DND-41 (cell line): ENCODE measurements at regions not wholly inside any gene's neighbourhood (a gene's known extent, or its start where the extent isn't known, plus 50 kb on each side); places are given as distances from the start of the nearest gene placed in this dataset.

Source experiments
- ATAC-seq: fragments of 200-7000 bp; cut with Tn5 transposase; 3 replicates; pipeline ENCODE4 v1.9.1; 2021; ENCODE audit warnings: low read depth; ENCODE audit not compliant: insufficient read depth
- DNase-seq: peaks from one replicate; pipeline ENCODE4 v3.0.0-alpha.2; 2020
- H2AFZ ChIP-seq: 2 replicates; pipeline ENCODE4 v1.6.0; 2012; ENCODE audit warnings: low read depth, low read length
- H3K27ac ChIP-seq: 2 replicates; pipeline ENCODE4 v1.5.1; 2012; ENCODE audit warnings: low read length, inconsistent platforms
- H3K27me3 ChIP-seq: fragments of 200-600 bp; sonication (generic); 2 replicates; pipeline ENCODE4 v1.6.0; 2012; ENCODE audit warnings: low read length, mild to moderate bottlenecking, inconsistent platforms; ENCODE audit not compliant: insufficient read depth, poor library complexity
- H3K36me3 ChIP-seq: 2 replicates; pipeline ENCODE4 v1.5.1; 2012; ENCODE audit warnings: low read length, inconsistent platforms; ENCODE audit not compliant: insufficient read depth
- H3K4me1 ChIP-seq: 2 replicates; pipeline ENCODE4 v1.5.1; 2012; ENCODE audit warnings: mild to moderate bottlenecking, low read length; ENCODE audit not compliant: insufficient read depth
- H3K4me2 ChIP-seq: 2 replicates; pipeline ENCODE4 v1.6.0; 2012; ENCODE audit warnings: mild to moderate bottlenecking, moderate library complexity, low read length, inconsistent platforms; ENCODE audit not compliant: insufficient read depth
- H3K4me3 ChIP-seq, 2 experiments: fragments of 200-600 bp in 1 of 2; shearing (Covaris generic) in 1 of 2; 2 replicates each; pipeline ENCODE4 v1.5.1; 2012 to 2016; ENCODE audit warnings: inconsistent platforms in 2 of 2, low read length in 2 of 2, mild to moderate bottlenecking in 2 of 2, low read depth in 1 of 2, moderate library complexity in 1 of 2
- H3K79me2 ChIP-seq: 2 replicates; pipeline ENCODE4 v1.6.0; 2012; ENCODE audit warnings: low read length, inconsistent platforms; ENCODE audit not compliant: insufficient read depth
- H3K9ac ChIP-seq: 2 replicates; pipeline ENCODE4 v1.6.0; 2012; ENCODE audit warnings: low read depth, mild to moderate bottlenecking, inconsistent platforms, low read length, moderate library complexity
- H3K9me3 ChIP-seq: 2 replicates; pipeline ENCODE4 v1.5.1; 2012; ENCODE audit warnings: low read length, moderate library complexity, mild to moderate bottlenecking, inconsistent platforms; ENCODE audit not compliant: insufficient read depth, severe bottlenecking
- H4K20me1 ChIP-seq: 2 replicates; pipeline ENCODE4 v1.6.0; 2012; ENCODE audit warnings: low read length; ENCODE audit not compliant: insufficient read depth
- EZH2 ChIP-seq: IDR thresholded peaks from 3 replicates; pipeline ENCODE4 v1.6.1; 2012; ENCODE audit warnings: borderline replicate concordance, low read depth, mild to moderate bottlenecking, moderate library complexity, low read length, inconsistent platforms; ENCODE audit not compliant: severe bottlenecking
- TF ChIP-seq, protein P1 (sequence below): IDR thresholded peaks from 2 replicates; pipeline ENCODE4 v1.5.1; 2012; ENCODE audit warnings: borderline replicate concordance, low read length, moderate library complexity, mild to moderate bottlenecking; ENCODE audit not compliant: poor library complexity, severe bottlenecking; ENCODE audit errors: extremely low read depth

DNA sequence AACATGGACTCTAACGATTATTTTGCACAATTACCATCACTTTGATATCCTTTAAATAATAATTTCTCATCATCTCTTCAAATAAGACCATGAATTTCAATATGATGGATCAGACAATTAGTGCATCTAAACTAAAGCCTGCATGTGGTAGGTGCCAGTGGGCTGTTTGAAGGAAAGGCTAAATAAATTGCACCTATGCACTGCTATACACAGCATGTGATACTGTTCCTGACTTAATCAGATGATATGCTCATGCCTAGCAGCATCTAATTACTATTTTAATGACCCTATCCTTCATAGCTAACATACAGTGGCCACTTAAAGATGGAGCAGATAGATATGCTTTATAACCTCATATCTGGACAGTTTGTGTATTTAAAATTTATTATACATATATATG lies 731.6 kb upstream of the MANEA start:
- Histone ChIP-seq H3K36me3 (no peaks in the 10 kb centered on the region), H3K4me3 (no peak overlapping the region), H3K4me2 (no peak overlapping the region), H3K9me3 (no peaks in the 10 kb centered on the region), H3K27me3 (no peaks in the 10 kb centered on the region), H2AFZ (no peak overlapping the region), H3K9ac (no peak overlapping the region), H3K27ac (no peak overlapping the region), H4K20me1 (no peaks in the 10 kb centered on the region), H3K79me2 (no peaks in the 10 kb centered on the region), H3K4me1 (no peaks in the 10 kb centered on the region)
- DNase-seq, result no peak
- ATAC-seq, result no peak
- no peak for TF ChIP-seq EZH2
- TF ChIP-seq, protein P1, sequence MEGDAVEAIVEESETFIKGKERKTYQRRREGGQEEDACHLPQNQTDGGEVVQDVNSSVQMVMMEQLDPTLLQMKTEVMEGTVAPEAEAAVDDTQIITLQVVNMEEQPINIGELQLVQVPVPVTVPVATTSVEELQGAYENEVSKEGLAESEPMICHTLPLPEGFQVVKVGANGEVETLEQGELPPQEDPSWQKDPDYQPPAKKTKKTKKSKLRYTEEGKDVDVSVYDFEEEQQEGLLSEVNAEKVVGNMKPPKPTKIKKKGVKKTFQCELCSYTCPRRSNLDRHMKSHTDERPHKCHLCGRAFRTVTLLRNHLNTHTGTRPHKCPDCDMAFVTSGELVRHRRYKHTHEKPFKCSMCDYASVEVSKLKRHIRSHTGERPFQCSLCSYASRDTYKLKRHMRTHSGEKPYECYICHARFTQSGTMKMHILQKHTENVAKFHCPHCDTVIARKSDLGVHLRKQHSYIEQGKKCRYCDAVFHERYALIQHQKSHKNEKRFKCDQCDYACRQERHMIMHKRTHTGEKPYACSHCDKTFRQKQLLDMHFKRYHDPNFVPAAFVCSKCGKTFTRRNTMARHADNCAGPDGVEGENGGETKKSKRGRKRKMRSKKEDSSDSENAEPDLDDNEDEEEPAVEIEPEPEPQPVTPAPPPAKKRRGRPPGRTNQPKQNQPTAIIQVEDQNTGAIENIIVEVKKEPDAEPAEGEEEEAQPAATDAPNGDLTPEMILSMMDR, result no peak

DNA sequence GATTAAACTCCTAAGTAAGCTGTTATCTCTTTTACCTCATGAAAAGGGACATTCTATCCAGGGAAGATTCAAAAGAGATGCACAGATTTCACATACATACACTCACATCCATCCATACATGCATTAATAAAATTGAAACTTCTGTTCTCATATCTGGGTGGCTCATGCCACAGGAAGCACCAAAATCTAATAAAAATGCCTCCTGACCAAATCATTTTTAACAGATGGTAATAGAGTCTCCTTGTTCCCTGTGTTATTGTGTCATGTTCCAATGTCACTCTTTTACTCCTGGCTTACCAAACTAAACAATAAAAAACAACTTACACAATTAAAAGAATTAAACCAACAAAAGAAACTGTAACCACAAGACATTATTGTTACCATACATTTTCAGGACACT lies 742.1 kb upstream of the MANEA start:
- H2AFZ ChIP-seq, result no peak overlapping the region
- DNase-seq, result no peak
- no peak overlapping the region for H3K9ac ChIP-seq
- H4K20me1 ChIP-seq, result no peaks in the 10 kb centered on the region
- no peaks in the 10 kb centered on the region for H3K4me1 ChIP-seq
- no peaks in the 10 kb centered on the region for H3K27me3 ChIP-seq
- ATAC-seq, result no peak
- no peaks in the 10 kb centered on the region for H3K9me3 ChIP-seq
- H3K4me2 ChIP-seq, result no peak overlapping the region
- no peak overlapping the region for H3K27ac ChIP-seq
- H3K79me2 ChIP-seq, result no peaks in the 10 kb centered on the region
- no peaks in the 10 kb centered on the region for H3K36me3 ChIP-seq
- no peak for TF ChIP-seq EZH2
- TF ChIP-seq, protein P1, result no peak
- H3K4me3 ChIP-seq, result no peak overlapping the region

DNA sequence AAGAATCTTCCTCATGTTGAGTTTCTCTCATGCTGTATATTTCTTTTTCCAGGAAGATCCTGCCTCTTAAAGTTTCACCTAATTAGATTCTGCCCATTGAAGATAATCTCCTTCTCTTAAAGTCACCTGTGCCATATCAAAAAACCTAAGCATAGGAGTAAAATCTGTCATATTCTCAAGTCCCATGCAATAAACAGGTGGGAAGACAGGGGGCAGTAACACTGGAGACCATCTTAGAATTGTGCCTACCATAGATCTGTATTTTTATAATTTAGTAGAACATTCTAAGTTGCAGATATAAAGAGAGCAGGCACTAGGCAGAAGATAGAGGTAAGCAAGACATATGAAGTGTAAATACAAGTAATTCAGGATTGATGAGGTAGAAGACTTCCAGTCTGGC lies 763.5 kb upstream of the MANEA start:
- Histone ChIP-seq H3K36me3 (no peaks in the 10 kb centered on the region), H3K4me2 (no peak overlapping the region), H3K4me3 (no peak overlapping the region), H3K4me1 (no peaks in the 10 kb centered on the region), H3K27ac (no peak overlapping the region), H3K9me3 (no peaks in the 10 kb centered on the region), H3K79me2 (no peaks in the 10 kb centered on the region), H2AFZ (no peak overlapping the region), H4K20me1 (no peaks in the 10 kb centered on the region), H3K9ac (no peak overlapping the region), H3K27me3 (no peaks in the 10 kb centered on the region)
- TF ChIP-seq, protein P1, result no peak
- no peak for TF ChIP-seq EZH2
- ATAC-seq, result no peak
- no peak for DNase-seq

DNA sequence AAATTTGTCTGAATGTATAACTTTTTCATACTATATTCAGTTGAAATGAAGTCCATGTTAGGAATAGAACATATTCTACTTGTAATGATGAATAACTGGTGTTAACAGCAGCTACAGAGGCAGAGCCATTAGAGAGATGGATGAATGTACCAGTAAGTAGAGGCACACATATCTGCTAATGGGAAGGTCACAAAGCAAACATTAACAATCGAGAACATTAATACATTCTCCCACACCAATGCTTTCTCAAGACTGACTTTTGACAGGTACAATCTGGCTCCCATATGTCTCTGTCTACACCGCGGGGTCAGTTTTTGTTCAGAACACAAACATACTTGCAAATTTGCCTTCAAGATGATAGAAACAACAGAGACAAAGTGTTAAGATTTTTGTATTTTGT lies 776.0 kb upstream of the MANEA start:
- no peak overlapping the region for H3K4me2 ChIP-seq
- H3K9me3 ChIP-seq, result peaks cover 3% of the 10 kb centered on the region
- ATAC-seq (no peak), DNase-seq (no peak)
- H3K36me3 ChIP-seq, result no peaks in the 10 kb centered on the region
- no peak overlapping the region for H3K27ac ChIP-seq
- H4K20me1 ChIP-seq, result no peaks in the 10 kb centered on the region
- no peak overlapping the region for H3K9ac ChIP-seq
- H3K79me2 ChIP-seq, result no peaks in the 10 kb centered on the region
- no peak overlapping the region for H2AFZ ChIP-seq
- no peaks in the 10 kb centered on the region for H3K4me1 ChIP-seq
- TF ChIP-seq, protein P1, result no peak
- no peak for TF ChIP-seq EZH2
- H3K27me3 ChIP-seq, result no peaks in the 10 kb centered on the region
- H3K4me3 ChIP-seq, result no peak overlapping the region
